ENCODE measurements at regions not wholly inside any gene's neighbourhood (a gene's known extent, or its start where the extent isn't known, plus 50 kb on each side); places are given as distances from the start of the nearest gene placed in this dataset.

DNA sequence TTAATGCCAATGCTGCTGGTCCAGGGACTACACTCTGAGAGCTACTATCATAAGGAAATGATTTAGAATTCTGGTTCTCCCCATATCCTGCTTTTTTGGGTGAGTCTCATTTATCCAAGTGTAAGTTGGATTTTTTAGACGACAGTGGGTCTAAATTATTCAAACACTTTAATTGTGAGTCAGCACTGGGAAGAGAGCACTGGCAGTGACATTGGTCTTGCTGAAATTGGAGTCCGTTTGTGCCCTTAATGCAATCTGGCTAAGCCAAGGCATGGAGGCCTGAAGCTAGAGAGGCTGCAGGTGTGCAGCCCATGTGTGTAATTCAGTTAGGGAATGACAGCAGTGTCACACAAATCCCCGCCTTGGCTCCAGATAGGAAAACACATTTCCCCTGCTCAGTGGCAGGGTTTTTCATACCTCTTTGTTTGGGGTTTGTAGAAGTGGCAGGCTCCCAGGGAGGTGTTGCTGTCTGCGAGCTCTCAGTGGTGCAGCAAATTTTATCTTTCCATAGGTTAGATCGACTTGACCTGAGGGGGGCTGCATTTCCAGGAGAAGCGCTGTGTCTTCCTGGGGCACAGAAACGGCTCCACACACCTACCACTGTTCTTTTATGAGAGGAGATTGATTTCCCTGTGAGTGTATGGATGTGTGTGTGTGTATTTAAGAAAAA lies 197.7 kb downstream of the CD47 start:
- no peak for DNase-seq

DNA sequence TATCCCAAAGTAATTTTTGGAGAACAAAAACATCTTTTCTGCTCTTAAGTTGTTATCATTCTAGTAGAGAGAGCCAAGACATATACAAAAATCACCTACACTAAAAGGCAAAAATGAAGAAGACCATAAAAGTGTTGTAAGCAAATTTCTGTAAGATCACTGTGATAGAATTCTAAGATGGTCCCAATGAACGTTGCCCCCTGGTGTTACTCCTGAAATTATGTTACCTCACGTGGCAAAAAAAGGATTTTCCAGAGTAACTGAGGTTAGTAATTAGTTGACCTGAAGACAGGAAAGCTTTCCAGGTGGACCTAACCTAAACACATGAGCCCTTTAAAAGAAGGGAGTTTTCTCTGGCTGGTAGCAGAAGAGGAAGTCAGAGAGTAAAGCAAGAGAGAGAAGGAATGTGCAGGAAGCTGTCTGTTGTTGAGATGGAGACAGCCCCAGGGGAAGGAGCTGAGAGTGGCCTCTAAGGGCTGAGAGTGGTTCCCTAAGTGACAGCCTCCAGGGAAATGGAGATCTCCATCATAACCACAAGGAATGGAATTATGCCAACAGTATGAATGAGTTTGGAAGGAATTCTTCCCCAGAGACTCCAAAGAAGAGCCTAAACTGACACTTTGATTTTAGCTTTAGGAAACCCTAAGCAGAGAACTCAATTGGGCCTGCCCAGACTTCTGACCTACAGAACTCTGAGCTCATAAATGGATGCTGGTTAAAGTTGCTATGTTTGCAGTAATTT lies 205.9 kb downstream of the CD47 start:
- DNase-seq: no peak

DNA sequence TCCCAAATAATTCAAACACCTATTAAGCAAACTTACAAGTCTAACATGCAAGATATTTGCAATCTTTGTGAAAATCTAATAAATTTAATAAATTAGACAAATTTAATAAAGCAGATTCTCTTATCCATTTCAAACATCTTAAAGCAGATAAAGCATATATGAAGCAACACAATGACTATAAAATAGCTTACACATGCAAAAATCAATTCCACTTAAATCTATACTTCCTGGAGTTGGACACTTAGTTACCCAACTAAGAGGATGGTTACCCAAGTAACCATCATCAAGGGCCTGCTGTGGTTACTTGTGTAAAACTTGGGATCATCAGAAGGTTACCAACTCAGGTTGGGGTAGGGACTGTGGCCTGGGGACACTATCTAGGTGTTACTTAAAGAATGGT lies 206.8 kb downstream of the CD47 start:
- DNase-seq: no peak

DNA sequence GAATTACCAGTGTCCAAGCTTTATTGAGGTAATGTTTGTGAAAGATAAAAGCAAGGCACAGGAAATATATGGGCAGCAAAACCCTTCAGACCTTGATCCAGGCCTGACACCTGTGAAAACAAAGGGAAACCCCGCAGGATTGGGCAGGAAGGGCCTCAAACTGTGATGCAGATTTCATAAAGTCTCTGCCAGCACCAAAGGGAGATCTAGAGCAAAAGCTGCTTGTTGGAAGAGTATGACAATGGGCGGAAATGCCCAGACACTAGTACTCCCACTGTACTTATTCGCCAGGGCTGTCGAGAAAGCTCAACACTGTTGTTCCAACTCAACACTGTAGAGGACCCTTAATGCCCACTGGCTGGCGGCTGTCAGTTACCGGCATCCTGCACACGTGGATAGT lies 207.9 kb downstream of the CD47 start:
- DNase-seq: no peak

DNA sequence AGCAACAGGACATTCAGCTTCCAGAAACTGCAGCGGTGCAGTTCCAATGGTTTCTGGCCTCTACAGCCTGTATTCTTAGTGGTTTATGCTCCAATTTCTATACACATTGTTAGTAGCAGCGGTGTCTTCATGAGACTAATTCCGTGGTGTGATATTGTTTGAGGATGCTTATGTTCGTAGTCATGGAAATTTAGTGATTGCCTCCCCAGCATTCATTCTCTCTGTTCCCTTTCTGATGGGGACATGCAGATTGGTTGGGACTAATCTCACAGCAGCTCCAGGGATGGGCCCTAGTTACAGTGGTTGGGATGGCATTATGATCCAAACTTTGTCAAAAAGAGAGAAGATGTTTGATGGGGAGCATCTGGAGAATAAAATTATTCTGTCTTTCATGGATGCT lies 208.6 kb downstream of the CD47 start:
- no peak for DNase-seq

DNA sequence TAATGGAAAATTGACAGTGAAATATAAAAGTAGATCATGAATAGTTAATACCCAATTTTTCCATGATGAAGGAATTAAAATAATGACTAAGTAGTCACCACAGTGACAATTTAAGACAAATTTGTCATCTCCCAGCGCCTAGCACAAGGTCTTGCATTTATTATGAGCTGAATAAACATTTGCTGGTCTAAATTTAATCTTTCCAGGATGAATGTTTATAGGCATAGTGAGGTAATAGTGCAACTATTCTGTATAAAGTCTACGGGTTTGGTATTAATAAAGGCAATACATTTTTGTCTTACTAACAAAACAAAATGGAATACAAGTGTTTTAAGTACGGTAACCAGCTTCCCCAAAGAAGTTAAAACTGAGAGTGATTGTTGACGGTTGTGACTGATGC lies 209.3 kb downstream of the CD47 start:
- no peak for DNase-seq

DNA sequence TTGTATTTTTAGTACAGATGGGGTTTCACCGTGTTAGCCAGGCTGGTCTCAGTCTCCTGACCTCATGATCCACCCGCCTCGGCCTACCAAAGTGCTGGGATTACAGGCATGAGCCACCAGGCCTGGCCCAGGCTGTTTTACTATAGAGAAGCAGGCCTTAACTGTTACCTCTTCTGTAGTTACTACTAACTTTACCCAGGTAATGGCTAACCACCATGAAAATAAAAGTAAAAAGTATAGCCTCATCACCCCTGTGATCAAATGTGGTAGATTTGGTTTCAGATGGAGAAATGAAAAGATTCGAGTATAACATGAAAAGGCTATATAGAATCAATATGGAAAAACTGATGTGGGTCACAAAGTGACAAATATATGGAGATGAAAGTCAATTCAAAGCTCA lies 210.1 kb downstream of the CD47 start:
- DNase-seq: no peak

DNA sequence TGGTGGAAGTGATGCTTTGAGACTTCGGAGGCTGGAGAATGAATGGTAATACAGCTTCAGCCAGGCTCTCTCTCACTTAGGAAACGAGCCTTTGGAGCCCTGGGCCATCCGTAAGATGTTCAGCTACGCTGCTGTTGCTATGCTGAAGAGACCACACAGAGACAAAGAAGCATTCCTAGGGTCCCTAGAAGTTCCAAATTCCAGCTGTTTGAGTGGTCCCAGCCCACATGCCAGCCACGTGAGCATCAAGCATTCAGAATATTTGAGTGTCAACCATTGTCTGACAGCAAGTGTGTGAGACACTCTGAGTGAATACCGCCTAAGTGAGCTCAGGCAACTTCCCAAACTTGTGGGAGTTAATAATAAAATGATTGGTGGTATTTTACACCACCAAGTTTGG lies 212.9 kb downstream of the CD47 start:
- DNase-seq: no peak

DNA sequence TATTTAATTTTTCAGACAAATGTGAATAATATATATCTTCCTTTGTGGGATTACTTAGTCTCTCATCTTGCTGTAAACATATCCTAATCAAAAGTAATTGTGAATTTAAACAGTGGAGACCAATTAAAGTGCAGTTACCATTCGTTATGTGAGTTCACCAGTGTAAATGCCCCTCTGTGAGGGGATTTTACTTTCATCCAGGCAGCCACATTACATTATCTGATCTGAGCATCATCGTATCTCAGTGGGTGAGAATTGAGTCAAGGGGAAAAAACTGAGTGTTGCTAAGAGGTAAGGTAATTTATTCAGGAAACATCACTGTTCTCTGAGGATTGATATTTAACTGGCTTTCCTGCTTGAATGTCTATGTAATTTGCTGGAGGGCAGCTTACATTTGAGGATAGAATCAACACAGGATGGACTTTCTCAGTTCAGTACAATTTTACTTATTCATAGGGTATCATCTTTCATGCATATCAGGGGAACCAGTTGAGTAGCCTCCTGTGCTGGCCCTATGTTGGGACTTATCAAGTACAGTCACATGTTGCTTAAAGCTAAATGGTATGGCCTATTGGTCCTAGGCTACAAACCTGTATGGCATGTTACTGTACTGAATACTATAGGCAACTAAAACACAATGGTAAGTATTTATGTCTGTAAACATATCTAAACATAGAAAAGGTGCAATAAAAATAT lies 219.7 kb downstream of the CD47 start:
- no peak for DNase-seq

DNA sequence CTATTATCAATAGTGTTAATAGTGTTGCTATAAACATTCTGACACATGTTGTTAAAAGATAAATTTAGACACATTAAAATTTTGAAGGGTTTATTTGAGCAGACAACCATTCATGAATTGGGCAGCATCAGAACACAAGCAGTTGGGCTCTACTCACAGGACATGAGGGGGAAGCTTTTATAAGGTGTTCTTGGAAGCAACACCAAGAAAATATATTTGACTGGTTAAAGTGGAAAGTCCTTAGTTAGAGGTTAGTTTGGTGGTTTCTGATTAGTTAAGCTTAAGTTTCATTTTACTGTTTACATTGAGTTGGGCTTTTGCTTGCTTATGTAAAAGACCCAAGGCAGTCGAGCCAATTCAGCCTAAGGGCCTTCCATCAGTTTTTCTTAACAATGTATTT lies 220.7 kb downstream of the CD47 start:
- DNase-seq: no peak

DNA sequence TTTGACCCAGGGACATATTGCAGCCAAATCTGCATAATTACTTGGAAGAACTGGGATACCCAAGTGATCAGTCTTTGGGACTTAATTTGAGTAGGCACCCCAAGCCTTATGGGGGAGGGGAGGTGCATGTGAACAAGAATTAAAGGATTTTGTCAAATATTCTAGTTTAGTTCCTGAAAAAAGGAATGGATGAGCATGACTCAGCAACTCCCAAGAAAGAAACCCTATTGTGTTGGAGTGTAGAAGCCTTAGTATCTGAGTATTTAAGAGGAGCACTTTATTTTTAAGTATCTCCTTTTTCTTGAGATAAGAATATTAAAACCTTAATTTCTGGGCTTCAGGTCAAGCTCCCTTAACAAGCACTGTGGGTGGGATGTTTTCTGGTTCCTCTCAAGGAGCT lies 222.4 kb downstream of the CD47 start:
- DNase-seq: no peak

DNA sequence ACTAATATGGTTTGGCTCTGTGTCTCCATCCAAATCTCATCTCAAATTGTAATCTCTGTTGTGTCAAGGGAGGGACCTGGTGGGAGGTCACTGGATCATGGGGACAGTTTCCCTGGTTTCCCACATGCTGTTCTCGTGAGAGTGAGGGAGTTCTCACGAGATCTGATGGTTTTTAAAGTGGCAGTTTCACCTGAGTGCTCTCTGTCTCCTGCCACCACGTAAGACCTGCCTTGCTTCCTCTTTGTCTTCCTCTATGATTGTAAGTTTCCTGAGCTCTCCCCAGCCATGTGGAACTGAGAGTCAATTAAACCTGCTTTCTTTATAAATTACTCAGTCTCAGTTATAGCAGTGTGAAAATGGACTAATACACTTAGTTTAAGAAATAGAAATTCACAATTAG lies 228.9 kb downstream of the CD47 start:
- DNase-seq: no peak

DNA sequence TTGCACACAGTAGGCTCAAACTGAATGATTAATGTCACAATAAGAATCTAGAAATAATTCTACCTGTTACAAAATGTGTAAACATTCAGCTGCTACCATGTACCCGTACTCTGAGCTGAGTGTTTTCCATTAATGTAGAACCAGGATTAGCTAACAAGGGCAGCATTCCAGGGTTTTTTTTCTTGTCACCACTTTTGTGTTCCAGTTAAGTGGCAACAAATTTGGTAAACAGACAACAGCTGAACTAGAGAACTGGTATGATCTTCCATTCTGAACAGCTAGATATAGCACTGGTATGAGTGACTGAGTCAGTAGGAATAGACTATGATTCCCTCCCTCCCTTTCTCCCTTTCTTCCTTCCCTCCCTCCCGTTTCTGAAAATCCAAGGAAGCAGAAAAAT lies 229.4 kb downstream of the CD47 start:
- DNase-seq: no peak
